Hepatocyte (in vitro differentiated cells): ENCODE measurements at regions not wholly inside any gene's neighbourhood (a gene's known extent, or its start where the extent isn't known, plus 50 kb on each side); places are given as distances from the start of the nearest gene placed in this dataset.
A peak's percentile ranks its signal among the peaks of the same experiment; 100 is the strongest.

Experiments
- DNase-seq: peaks from one replicate; pipeline ENCODE4 v3.0.0-alpha.2; 2016; ENCODE audit warnings: low spot score
- H2AFZ ChIP-seq: fragments of 200-600 bp; sonication (generic); 2 replicates; pipeline ENCODE4 v1.6.0; 2016; ENCODE audit warnings: antibody characterized with exemption, mild to moderate bottlenecking
- H3K27ac ChIP-seq: fragments of 200-600 bp; sonication (generic); 2 replicates; pipeline ENCODE4 v1.5.1; 2016; ENCODE audit warnings: mild to moderate bottlenecking
- H3K27me3 ChIP-seq: fragments of 200-600 bp; sonication (generic); 2 replicates; pipeline ENCODE4 v1.6.1; 2016
- H3K36me3 ChIP-seq: fragments of 200-600 bp; sonication (generic); replicated peaks from 2 replicates; pipeline ENCODE4 v1.5.1; 2016; ENCODE audit warnings: low read depth; ENCODE audit not compliant: insufficient read depth
- H3K4me1 ChIP-seq: fragments of 200-600 bp; sonication (generic); 2 replicates; pipeline ENCODE4 v1.5.1; 2016; ENCODE audit warnings: mild to moderate bottlenecking, moderate library complexity; ENCODE audit not compliant: insufficient read depth
- H3K4me2 ChIP-seq: fragments of 200-600 bp; sonication (generic); 2 replicates; pipeline ENCODE4 v1.6.0; 2016
- H3K4me3 ChIP-seq: fragments of 200-600 bp; sonication (generic); 2 replicates; pipeline ENCODE4 v1.5.1; 2016; ENCODE audit warnings: mild to moderate bottlenecking
- H3K79me2 ChIP-seq: fragments of 200-600 bp; sonication (generic); 2 replicates; pipeline ENCODE4 v1.6.0; 2017; ENCODE audit warnings: mild to moderate bottlenecking
- H3K9me2 ChIP-seq: fragments of 200-600 bp; sonication (generic); replicated peaks from 2 replicates; pipeline ENCODE4 v1.6.0; 2017; ENCODE audit warnings: mild to moderate bottlenecking; ENCODE audit not compliant: insufficient read depth
- H3K9me3 ChIP-seq: fragments of 200-600 bp; sonication (generic); 2 replicates; pipeline ENCODE4 v1.5.1; 2016; ENCODE audit warnings: low read depth, mild to moderate bottlenecking
- H4K20me1 ChIP-seq: fragments of 200-600 bp; sonication (generic); 2 replicates; pipeline ENCODE4 v1.6.0; 2016; ENCODE audit warnings: mild to moderate bottlenecking; ENCODE audit not compliant: insufficient read depth, poor library complexity, severe bottlenecking
- EZH2 ChIP-seq: fragments of 200-600 bp; sonication (generic); IDR thresholded peaks from 2 replicates; pipeline ENCODE4 v1.6.1; 2016; ENCODE audit warnings: antibody characterized with exemption, mild to moderate bottlenecking, borderline replicate concordance
- EZH2phosphoT487 ChIP-seq: fragments of 200-600 bp; sonication (generic); IDR thresholded peaks from one replicate; pipeline ENCODE4 v1.6.1; 2018; ENCODE audit warnings: antibody characterized with exemption, mild to moderate bottlenecking, low read depth, moderate library complexity; ENCODE audit not compliant: unreplicated experiment, severe bottlenecking
- WGBS: methylation state at CpG from one replicate; pipeline ENCODE4 v1.1.6; 2016; ENCODE audit warnings: low lambda C conversion rate; ENCODE audit errors: missing lambda C conversion rate; 5-methylcytosine and 5-hydroxymethylcytosine counted together
- TF ChIP-seq, protein P1 (sequence below): fragments of 200-600 bp; sonication (generic); IDR thresholded peaks from 2 replicates; pipeline ENCODE4 v1.5.1; 2016; ENCODE audit warnings: antibody characterized with exemption, mild to moderate bottlenecking; ENCODE audit not compliant: poor library complexity

GRCh38 chr11:45078236-45079074 is 68.0 kb upstream of the PRDM11 start:
- Histone ChIP-seq H3K36me3 (no peaks in the 10 kb centered on the region), H3K9me2 (no peaks in the 10 kb centered on the region), H2AFZ (no peak overlapping the region), H3K27me3 (peaks cover 10% of the 10 kb centered on the region), H3K79me2 (no peaks in the 10 kb centered on the region), H3K27ac (no peak overlapping the region), H4K20me1 (no peaks in the 10 kb centered on the region), H3K4me3 (no peak overlapping the region), H3K4me2 (no peak overlapping the region), H3K9me3 (no peaks in the 10 kb centered on the region), H3K4me1 (no peaks in the 10 kb centered on the region)
- WGBS = 50% methylated on average over 16 of the region's 16 CpGs
- peak; percentile 32 for DNase-seq
- TF ChIP-seq, protein P1, sequence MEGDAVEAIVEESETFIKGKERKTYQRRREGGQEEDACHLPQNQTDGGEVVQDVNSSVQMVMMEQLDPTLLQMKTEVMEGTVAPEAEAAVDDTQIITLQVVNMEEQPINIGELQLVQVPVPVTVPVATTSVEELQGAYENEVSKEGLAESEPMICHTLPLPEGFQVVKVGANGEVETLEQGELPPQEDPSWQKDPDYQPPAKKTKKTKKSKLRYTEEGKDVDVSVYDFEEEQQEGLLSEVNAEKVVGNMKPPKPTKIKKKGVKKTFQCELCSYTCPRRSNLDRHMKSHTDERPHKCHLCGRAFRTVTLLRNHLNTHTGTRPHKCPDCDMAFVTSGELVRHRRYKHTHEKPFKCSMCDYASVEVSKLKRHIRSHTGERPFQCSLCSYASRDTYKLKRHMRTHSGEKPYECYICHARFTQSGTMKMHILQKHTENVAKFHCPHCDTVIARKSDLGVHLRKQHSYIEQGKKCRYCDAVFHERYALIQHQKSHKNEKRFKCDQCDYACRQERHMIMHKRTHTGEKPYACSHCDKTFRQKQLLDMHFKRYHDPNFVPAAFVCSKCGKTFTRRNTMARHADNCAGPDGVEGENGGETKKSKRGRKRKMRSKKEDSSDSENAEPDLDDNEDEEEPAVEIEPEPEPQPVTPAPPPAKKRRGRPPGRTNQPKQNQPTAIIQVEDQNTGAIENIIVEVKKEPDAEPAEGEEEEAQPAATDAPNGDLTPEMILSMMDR = no peak
- TF ChIP-seq EZH2phosphoT487 = no peak
- no peak for TF ChIP-seq EZH2

GRCh38 chr11:45079075-45079444 is 67.4 kb upstream of the PRDM11 start:
- H3K9me3 ChIP-seq = no peaks in the 10 kb centered on the region
- H3K27ac ChIP-seq = no peak overlapping the region
- H3K4me1 ChIP-seq = no peaks in the 10 kb centered on the region
- no peaks in the 10 kb centered on the region for H3K36me3 ChIP-seq
- no peak overlapping the region for H3K4me2 ChIP-seq
- no peaks in the 10 kb centered on the region for H4K20me1 ChIP-seq
- 45% methylated on average over 4 of the region's 4 CpGs for WGBS
- H3K4me3 ChIP-seq = no peak overlapping the region
- no peaks in the 10 kb centered on the region for H3K79me2 ChIP-seq
- H2AFZ ChIP-seq = no peak overlapping the region
- TF ChIP-seq EZH2phosphoT487 (no peak), EZH2 (no peak)
- TF ChIP-seq, protein P1 = no peak
- H3K9me2 ChIP-seq = no peaks in the 10 kb centered on the region
- no peak for DNase-seq
- H3K27me3 ChIP-seq = peaks cover 10% of the 10 kb centered on the region

DNA sequence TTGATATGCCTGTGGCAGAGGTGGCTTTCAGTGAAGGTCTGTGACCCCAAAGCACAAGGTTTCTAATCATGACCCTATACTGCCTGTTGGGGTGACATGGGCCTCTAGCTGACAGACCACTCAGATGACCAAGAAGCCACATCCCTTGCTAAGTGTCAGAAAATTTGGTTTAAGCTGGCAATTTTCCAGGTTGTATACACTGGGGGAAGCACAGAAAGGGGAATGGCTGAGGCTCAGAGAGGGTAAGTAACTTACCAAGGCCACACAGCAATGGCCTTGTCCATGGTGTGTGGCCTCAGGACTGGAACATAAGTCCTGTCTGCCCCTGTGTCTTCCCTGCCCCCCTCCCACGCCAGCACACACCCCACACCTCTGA is 66.9 kb upstream of the PRDM11 start:
- Histone ChIP-seq H3K27me3 (peaks cover 10% of the 10 kb centered on the region), H3K27ac (no peak overlapping the region), H3K4me2 (no peak overlapping the region), H3K9me2 (no peaks in the 10 kb centered on the region), H4K20me1 (no peaks in the 10 kb centered on the region), H3K79me2 (no peaks in the 10 kb centered on the region), H2AFZ (no peak overlapping the region), H3K36me3 (no peaks in the 10 kb centered on the region), H3K4me3 (no peak overlapping the region), H3K9me3 (no peaks in the 10 kb centered on the region), H3K4me1 (no peaks in the 10 kb centered on the region)
- WGBS = 73% methylated on average over 1 of the region's 1 CpG
- DNase-seq = no peak
- TF ChIP-seq EZH2phosphoT487 (no peak), EZH2 (no peak)
- TF ChIP-seq, protein P1 = no peak
